ENCODE measurements at regions not wholly inside any gene's neighbourhood (a gene's known extent, or its start where the extent isn't known, plus 50 kb on each side); places are given as distances from the start of the nearest gene placed in this dataset.

DNA sequence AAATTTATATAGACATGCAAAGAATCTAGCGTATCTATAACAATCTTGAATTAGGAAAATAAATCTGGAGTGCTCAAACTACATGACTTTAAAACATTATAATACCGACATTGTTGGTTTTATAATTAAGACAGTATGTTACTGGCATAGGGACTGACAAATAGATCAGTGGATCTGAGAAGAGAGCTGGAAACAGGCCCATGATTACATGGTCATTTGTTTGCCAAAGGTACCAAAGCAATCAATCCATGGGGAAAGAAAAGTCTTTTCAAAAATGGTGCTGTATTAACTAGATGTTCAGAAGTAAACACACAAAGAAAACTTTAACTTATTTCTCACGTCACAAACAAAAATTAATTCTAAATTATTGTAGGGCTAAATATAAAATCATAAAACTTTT, 124.2 kb downstream of the BCL2L11 start:
- no peaks in the 10 kb centered on the region for H3K9me3 ChIP-seq (ENCODE audit: control insufficient read depth in 1 of 2, insufficient read depth in 1 of 2, low read length in 2 of 2)
- CTCF ChIA-PET: no interaction called here
- no peak overlapping the region for H3K27ac Mint-ChIP-seq
- no peaks in the 10 kb centered on the region for H3K36me3 Mint-ChIP-seq (ENCODE audit: low read depth)
- TF ChIP-seq, protein P1, sequence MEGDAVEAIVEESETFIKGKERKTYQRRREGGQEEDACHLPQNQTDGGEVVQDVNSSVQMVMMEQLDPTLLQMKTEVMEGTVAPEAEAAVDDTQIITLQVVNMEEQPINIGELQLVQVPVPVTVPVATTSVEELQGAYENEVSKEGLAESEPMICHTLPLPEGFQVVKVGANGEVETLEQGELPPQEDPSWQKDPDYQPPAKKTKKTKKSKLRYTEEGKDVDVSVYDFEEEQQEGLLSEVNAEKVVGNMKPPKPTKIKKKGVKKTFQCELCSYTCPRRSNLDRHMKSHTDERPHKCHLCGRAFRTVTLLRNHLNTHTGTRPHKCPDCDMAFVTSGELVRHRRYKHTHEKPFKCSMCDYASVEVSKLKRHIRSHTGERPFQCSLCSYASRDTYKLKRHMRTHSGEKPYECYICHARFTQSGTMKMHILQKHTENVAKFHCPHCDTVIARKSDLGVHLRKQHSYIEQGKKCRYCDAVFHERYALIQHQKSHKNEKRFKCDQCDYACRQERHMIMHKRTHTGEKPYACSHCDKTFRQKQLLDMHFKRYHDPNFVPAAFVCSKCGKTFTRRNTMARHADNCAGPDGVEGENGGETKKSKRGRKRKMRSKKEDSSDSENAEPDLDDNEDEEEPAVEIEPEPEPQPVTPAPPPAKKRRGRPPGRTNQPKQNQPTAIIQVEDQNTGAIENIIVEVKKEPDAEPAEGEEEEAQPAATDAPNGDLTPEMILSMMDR (IDR thresholded peaks at IDR 0.05): no peak
- no peak overlapping the region for H3K4me3 ChIP-seq (ENCODE audit: low read length)
- intact Hi-C loops (cut with DNase I, micrococcal nuclease): no loop called here
- no peaks in the 10 kb centered on the region for H3K27me3 Mint-ChIP-seq
- H3K4me1 Mint-ChIP-seq (ENCODE audit: low read depth): no peaks in the 10 kb centered on the region
- no peak overlapping the region for H3K27ac ChIP-seq (ENCODE audit: low read depth in 1 of 2, low read length in 2 of 2)
- DNase-seq (no peak), ATAC-seq (ENCODE audit: poor library complexity) (no peak)
- no peaks in the 10 kb centered on the region for H3K36me3 ChIP-seq (ENCODE audit: insufficient read depth, low read length)
- H3K27me3 ChIP-seq (ENCODE audit: control insufficient read depth in 1 of 2, insufficient read depth in 2 of 2, low read length in 2 of 2): no peaks in the 10 kb centered on the region
- H3K4me1 ChIP-seq (ENCODE audit: insufficient read depth, low read length): no peaks in the 10 kb centered on the region
- H3K4me3 Mint-ChIP-seq: no peak overlapping the region
- no peaks in the 10 kb centered on the region for H3K9me3 Mint-ChIP-seq
- POLR2A ChIA-PET: no interaction called here

DNA sequence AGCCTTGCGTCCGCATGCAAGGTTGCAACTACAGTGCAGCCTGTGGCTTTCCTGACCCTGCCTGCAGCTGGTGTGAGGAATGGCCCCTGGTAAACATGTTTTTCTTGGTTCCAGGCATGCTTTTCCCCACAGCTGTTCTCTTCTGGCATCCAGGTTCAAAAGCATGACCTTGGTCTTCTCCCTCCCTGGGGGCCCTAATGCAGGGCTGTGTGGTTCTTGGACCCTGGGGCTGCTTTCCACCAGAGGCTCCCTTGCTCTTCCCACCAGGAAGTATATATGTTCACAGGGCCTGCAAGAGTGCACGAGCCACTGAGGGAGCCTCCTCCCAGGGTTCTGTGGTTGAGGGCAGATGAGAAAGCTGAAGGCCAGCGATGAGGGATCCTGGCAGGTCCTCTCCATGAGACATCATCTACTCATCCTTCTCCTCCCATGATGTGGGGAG, 125.9 kb downstream of the BCL2L11 start:
- TF ChIP-seq, protein P1 (IDR thresholded peaks at IDR 0.05): no peak
- no peak overlapping the region for H3K4me3 ChIP-seq (ENCODE audit: low read length)
- H3K27ac ChIP-seq (ENCODE audit: low read depth in 1 of 2, low read length in 2 of 2): no peak overlapping the region
- intact Hi-C loops (cut with DNase I, micrococcal nuclease): no loop called here
- ChIA-PET CTCF (no interaction called here), POLR2A (interaction anchor here (0.5 kb wide), 1 partner anchor 728 kb away, joined by 4 read pairs; no protein-coding TSS in a partner anchor)
- Mint-ChIP-seq H3K27ac (no peak overlapping the region), H3K36me3 (ENCODE audit: low read depth) (no peaks in the 10 kb centered on the region), H3K27me3 (no peaks in the 10 kb centered on the region), H3K4me3 (no peak overlapping the region), H3K9me3 (peaks cover 5% of the 10 kb centered on the region), H3K4me1 (ENCODE audit: low read depth) (no peaks in the 10 kb centered on the region)
- DNase-seq (no peak), ATAC-seq (ENCODE audit: poor library complexity) (no peak)
- H3K27me3 ChIP-seq (ENCODE audit: control insufficient read depth in 1 of 2, insufficient read depth in 2 of 2, low read length in 2 of 2): no peaks in the 10 kb centered on the region
- H3K36me3 ChIP-seq (ENCODE audit: insufficient read depth, low read length): no peaks in the 10 kb centered on the region
- H3K4me1 ChIP-seq (ENCODE audit: insufficient read depth, low read length): no peaks in the 10 kb centered on the region
- H3K9me3 ChIP-seq (ENCODE audit: control insufficient read depth in 1 of 2, insufficient read depth in 1 of 2, low read length in 2 of 2): peaks cover 0 to 3% of the 10 kb centered on the region in 2 experiments

DNA sequence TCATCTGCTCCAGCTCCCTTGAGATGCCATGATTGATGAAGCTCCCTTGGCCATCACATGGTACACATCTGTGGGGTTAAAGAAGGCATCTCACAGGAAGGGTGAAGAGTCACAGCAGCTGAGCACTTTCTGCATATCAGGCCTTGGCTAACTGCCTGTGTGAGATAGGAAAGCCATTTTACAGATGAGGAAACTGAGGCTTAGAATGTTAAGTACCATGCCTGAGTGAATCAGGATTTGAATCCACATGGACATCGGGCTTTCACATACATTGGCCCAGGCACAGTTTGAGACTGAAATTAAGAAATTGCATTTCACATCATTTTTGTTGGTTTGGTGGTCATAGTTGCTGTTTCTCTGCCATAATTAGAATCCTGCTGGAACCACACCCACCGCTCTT, 126.8 kb downstream of the BCL2L11 start:
- intact Hi-C loops (cut with DNase I, micrococcal nuclease): no loop called here
- TF ChIP-seq, protein P1 (IDR thresholded peaks at IDR 0.05): no peak
- CTCF ChIA-PET: no interaction called here

More for the DNA sequence above, 126.8 kb downstream of the BCL2L11 start:
- H3K36me3 Mint-ChIP-seq (ENCODE audit: low read depth): no peaks in the 10 kb centered on the region
- no peak overlapping the region for H3K27ac Mint-ChIP-seq
- Histone ChIP-seq H3K36me3 (ENCODE audit: insufficient read depth, low read length) (no peaks in the 10 kb centered on the region), H3K4me3 (ENCODE audit: low read length) (no peak overlapping the region), H3K27me3 (ENCODE audit: control insufficient read depth in 1 of 2, insufficient read depth in 2 of 2, low read length in 2 of 2) (no peaks in the 10 kb centered on the region), H3K4me1 (ENCODE audit: insufficient read depth, low read length) (no peaks in the 10 kb centered on the region), H3K27ac (ENCODE audit: low read depth in 1 of 2, low read length in 2 of 2) (no peak overlapping the region), H3K9me3 (ENCODE audit: control insufficient read depth in 1 of 2, insufficient read depth in 1 of 2, low read length in 2 of 2) (peaks cover 0 to 3% of the 10 kb centered on the region in 2 experiments)
- no peaks in the 10 kb centered on the region for H3K27me3 Mint-ChIP-seq
- H3K9me3 Mint-ChIP-seq: peaks cover 8% of the 10 kb centered on the region
- no peak overlapping the region for H3K4me3 Mint-ChIP-seq
- DNase-seq (no peak), ATAC-seq (ENCODE audit: poor library complexity) (no peak)
- POLR2A ChIA-PET: no interaction called here
- no peaks in the 10 kb centered on the region for H3K4me1 Mint-ChIP-seq (ENCODE audit: low read depth)
